Neural crest cell (in vitro differentiated cells): ENCODE measurements at regions not wholly inside any gene's neighbourhood (a gene's known extent, or its start where the extent isn't known, plus 50 kb on each side); places are given as distances from the start of the nearest gene placed in this dataset.
A peak's percentile ranks its signal among the peaks of the same experiment; 100 is the strongest.

ENCODE experiments used
- DNase-seq: peaks from one replicate; pipeline ENCODE4 v3.0.0; 2021; ENCODE audit warnings: low read depth, mixed read lengths, low spot score
- H3K27ac Mint-ChIP-seq: one replicate; pipeline ENCODE4 v1.8.0; 2021; ENCODE audit warnings: mild to moderate bottlenecking, mixed read lengths; ENCODE audit not compliant: unreplicated experiment
- H3K27me3 Mint-ChIP-seq: 2 replicates; pipeline ENCODE4 v1.8.0; 2021; ENCODE audit warnings: low read depth, mild to moderate bottlenecking, mixed read lengths
- H3K36me3 Mint-ChIP-seq: 2 replicates; pipeline ENCODE4 v1.8.0; 2021; ENCODE audit warnings: low read depth, mild to moderate bottlenecking, mixed read lengths
- H3K4me1 Mint-ChIP-seq: 2 replicates; pipeline ENCODE4 v1.8.0; 2021; ENCODE audit warnings: mixed read lengths
- H3K4me3 Mint-ChIP-seq: one replicate; pipeline ENCODE4 v1.8.0; 2021; ENCODE audit warnings: mild to moderate bottlenecking, mixed read lengths
- H3K9me3 Mint-ChIP-seq: 2 replicates; pipeline ENCODE4 v1.8.0; 2021; ENCODE audit warnings: mixed read lengths
- CTCF ChIP-seq: fragments of 200-600 bp; sonication (generic); conservative IDR thresholded peaks from 2 replicates; pipeline ENCODE4 v1.5.0; 2021; ENCODE audit warnings: antibody characterized with exemption, mild to moderate bottlenecking

GRCh38 chr2:129721846-129722245 lies 257.6 kb upstream of the RAB6C start:
- no peak overlapping the region for H3K4me3 Mint-ChIP-seq
- no peaks in the 10 kb centered on the region for H3K9me3 Mint-ChIP-seq
- peaks cover 9% of the 10 kb centered on the region for H3K27me3 Mint-ChIP-seq
- H3K36me3 Mint-ChIP-seq: no peaks in the 10 kb centered on the region
- H3K27ac Mint-ChIP-seq: no peak overlapping the region
- peaks cover 5% of the 10 kb centered on the region for H3K4me1 Mint-ChIP-seq
- no peak for TF ChIP-seq CTCF
- no peak for DNase-seq

GRCh38 chr2:129722306-129723019 lies 257.0 kb upstream of the RAB6C start:
- Mint-ChIP-seq H3K27me3 (peaks cover 4% of the 10 kb centered on the region), H3K4me1 (peaks cover 5% of the 10 kb centered on the region), H3K9me3 (no peaks in the 10 kb centered on the region), H3K27ac (peak overlapping the region; percentile 35), H3K36me3 (no peaks in the 10 kb centered on the region), H3K4me3 (no peak overlapping the region)
- TF ChIP-seq CTCF: no peak
- DNase-seq: no peak

- Mint-ChIP-seq H3K4me3 (no peak overlapping the region), H3K27me3 (no peaks in the 10 kb centered on the region), H3K27ac (no peak overlapping the region), H3K9me3 (no peaks in the 10 kb centered on the region), H3K4me1 (no peaks in the 10 kb centered on the region), H3K36me3 (no peaks in the 10 kb centered on the region)
- no peak for TF ChIP-seq CTCF
- no peak for DNase-seq
Observed at GRCh38 chr2:129723277-129724020, 256.0 kb upstream of the RAB6C start.

GRCh38 chr2:129724021-129724757 lies 255.3 kb upstream of the RAB6C start:
- Mint-ChIP-seq H3K36me3 (no peaks in the 10 kb centered on the region), H3K27me3 (no peaks in the 10 kb centered on the region), H3K4me3 (no peak overlapping the region), H3K27ac (no peak overlapping the region), H3K4me1 (peaks cover 4% of the 10 kb centered on the region), H3K9me3 (no peaks in the 10 kb centered on the region)
- DNase-seq: no peak
- TF ChIP-seq CTCF: no peak

- DNase-seq: no peak
- Mint-ChIP-seq H3K4me1 (peaks cover 5% of the 10 kb centered on the region), H3K27ac (no peak overlapping the region)
Observed at GRCh38 chr2:129726216-129726615, 253.2 kb upstream of the RAB6C start.

More at GRCh38 chr2:129726216-129726615, 253.2 kb upstream of the RAB6C start:
- H3K36me3 Mint-ChIP-seq: no peaks in the 10 kb centered on the region
- H3K9me3 Mint-ChIP-seq: no peaks in the 10 kb centered on the region
- no peak for TF ChIP-seq CTCF
- no peaks in the 10 kb centered on the region for H3K27me3 Mint-ChIP-seq
- H3K4me3 Mint-ChIP-seq: no peak overlapping the region
